H9 (cell line): ENCODE measurements at regions not wholly inside any gene's neighbourhood (a gene's known extent, or its start where the extent isn't known, plus 50 kb on each side); places are given as distances from the start of the nearest gene placed in this dataset.

Experiments
- DNase-seq: peaks from one replicate; pipeline ENCODE4 v3.0.0-alpha.2; 2017
- H2AFZ ChIP-seq: one replicate; pipeline ENCODE4 v1.6.1; 2013; ENCODE audit warnings: mild to moderate bottlenecking, low read length, control low read depth, moderate library complexity
- H2AK5ac ChIP-seq: 2 replicates; pipeline ENCODE4 v1.6.1; 2013; ENCODE audit warnings: low read length, control low read depth, mixed read lengths; ENCODE audit not compliant: insufficient read length
- H2BK120ac ChIP-seq: one replicate; pipeline ENCODE4 v1.6.1; 2013; ENCODE audit warnings: low read depth, mild to moderate bottlenecking, low read length, control low read depth, inconsistent platforms; ENCODE audit not compliant: poor library complexity, severe bottlenecking
- H2BK12ac ChIP-seq: 2 replicates; pipeline ENCODE4 v1.6.1; 2013; ENCODE audit warnings: low read length, control low read depth, mixed read lengths, low read depth; ENCODE audit not compliant: insufficient read length
- H2BK15ac ChIP-seq: 2 replicates; pipeline ENCODE4 v1.6.1; 2013; ENCODE audit warnings: low read depth, low read length, control low read depth
- H2BK20ac ChIP-seq: one replicate; pipeline ENCODE4 v1.6.1; 2013; ENCODE audit warnings: low read depth, mild to moderate bottlenecking, low read length, control low read depth, inconsistent platforms; ENCODE audit not compliant: poor library complexity, severe bottlenecking
- H2BK5ac ChIP-seq: 2 replicates; pipeline ENCODE4 v1.6.1; 2013; ENCODE audit warnings: low read length, control low read depth, mixed read lengths; ENCODE audit not compliant: insufficient read length
- H3K14ac ChIP-seq: 2 replicates; pipeline ENCODE4 v1.6.1; 2013; ENCODE audit warnings: low read length, control low read depth; ENCODE audit not compliant: insufficient read depth
- H3K18ac ChIP-seq: 2 replicates; pipeline ENCODE4 v1.6.1; 2013; ENCODE audit warnings: low read depth, mild to moderate bottlenecking, mixed read lengths, low read length, control low read depth; ENCODE audit not compliant: insufficient read length
- H3K23ac ChIP-seq: 2 replicates; pipeline ENCODE4 v1.6.1; 2013; ENCODE audit warnings: low read length, control low read depth, mixed read lengths, low read depth; ENCODE audit not compliant: insufficient read length
- H3K23me2 ChIP-seq: 2 replicates; pipeline ENCODE4 v1.6.1; 2013; ENCODE audit warnings: low read depth, mild to moderate bottlenecking, mixed read lengths, low read length, control low read depth; ENCODE audit not compliant: insufficient read length, poor library complexity, severe bottlenecking
- H3K27ac ChIP-seq: 2 replicates; pipeline ENCODE4 v1.5.1; 2013; ENCODE audit warnings: low read length, control low read depth, mixed read lengths, low read depth; ENCODE audit not compliant: insufficient read length
- H3K27me3 ChIP-seq: 2 replicates; pipeline ENCODE4 v1.6.1; 2013; ENCODE audit warnings: low read length, control low read depth, inconsistent platforms; ENCODE audit not compliant: insufficient read depth
- H3K4ac ChIP-seq: 2 replicates; pipeline ENCODE4 v1.6.1; 2013; ENCODE audit warnings: low read depth, mild to moderate bottlenecking, control low read depth, inconsistent platforms, low read length, moderate library complexity
- H3K4me1 ChIP-seq: 2 replicates; pipeline ENCODE4 v1.6.1; 2013; ENCODE audit warnings: low read length, control low read depth, inconsistent platforms; ENCODE audit not compliant: insufficient read depth
- H3K4me2 ChIP-seq: 2 replicates; pipeline ENCODE4 v1.6.1; 2013; ENCODE audit warnings: low read length, control low read depth, mixed read lengths; ENCODE audit not compliant: insufficient read length, insufficient read depth
- H3K56ac ChIP-seq: 2 replicates; pipeline ENCODE4 v1.6.1; 2013; ENCODE audit warnings: low read depth, mild to moderate bottlenecking, mixed read lengths, low read length, control low read depth; ENCODE audit not compliant: insufficient read length
- H3K79me1 ChIP-seq: 2 replicates; pipeline ENCODE4 v1.6.1; 2013; ENCODE audit warnings: low read depth, mild to moderate bottlenecking, moderate library complexity, low read length, control low read depth, inconsistent platforms; ENCODE audit not compliant: insufficient read depth, poor library complexity, severe bottlenecking
- H3K79me2 ChIP-seq: 2 replicates; pipeline ENCODE4 v1.6.1; 2013; ENCODE audit warnings: low read length, control low read depth, inconsistent platforms; ENCODE audit not compliant: insufficient read depth
- H3K9ac ChIP-seq: 2 replicates; pipeline ENCODE4 v1.6.1; 2013; ENCODE audit warnings: low read length, control low read depth, mixed read lengths; ENCODE audit not compliant: insufficient read length; ENCODE audit errors: extremely low read depth
- H3K9me3 ChIP-seq: one replicate; pipeline ENCODE4 v1.6.1; 2013; ENCODE audit warnings: low read depth, low read length, inconsistent platforms; ENCODE audit not compliant: control insufficient read depth
- H3T11ph ChIP-seq: one replicate; pipeline ENCODE4 v1.6.1; 2013; ENCODE audit warnings: mild to moderate bottlenecking, low read length, control low read depth, inconsistent platforms
- H4K20me1 ChIP-seq: one replicate; pipeline ENCODE4 v1.6.1; 2013; ENCODE audit not compliant: control insufficient read depth, insufficient read length, insufficient read depth
- H4K5ac ChIP-seq: 2 replicates; pipeline ENCODE4 v1.6.1; 2013; ENCODE audit warnings: low read depth, mild to moderate bottlenecking, mixed read lengths, low read length, control low read depth; ENCODE audit not compliant: insufficient read length
- H4K8ac ChIP-seq: replicated peaks from 2 replicates; pipeline ENCODE4 v1.6.1; 2013; ENCODE audit warnings: low read length, control low read depth, mixed read lengths, low read depth; ENCODE audit not compliant: insufficient read length
- H4K91ac ChIP-seq: 2 replicates; pipeline ENCODE4 v1.6.1; 2013; ENCODE audit warnings: low read depth, mild to moderate bottlenecking, moderate library complexity, mixed read lengths, low read length, control low read depth; ENCODE audit not compliant: insufficient read length
- H3K27ac Mint-ChIP-seq, 3 experiments: 2 replicates in 2 of 3; 3 replicates in 1 of 3; pipeline ENCODE4 v1.8.0; 2020 to 2021; ENCODE audit warnings: mixed read lengths in 3 of 3, mild to moderate bottlenecking in 1 of 3, moderate library complexity in 1 of 3
- H3K27me3 Mint-ChIP-seq: 2 replicates; pipeline ENCODE4 v1.8.0; 2021; ENCODE audit warnings: low read depth, mild to moderate bottlenecking, moderate library complexity, mixed read lengths
- H3K36me3 Mint-ChIP-seq, 3 experiments: 2 replicates in 2 of 3; 3 replicates in 1 of 3; pipeline ENCODE4 v1.8.0; 2020 to 2021; ENCODE audit warnings: low read depth in 3 of 3, mixed read lengths in 3 of 3; ENCODE audit not compliant: insufficient read depth in 1 of 3
- H3K4me1 Mint-ChIP-seq, 2 experiments: 2 replicates each; pipeline ENCODE4 v1.8.0; 2020; ENCODE audit warnings: mixed read lengths in 2 of 2
- H3K4me3 Mint-ChIP-seq, 2 experiments: 2 replicates in 1 of 2; 3 replicates in 1 of 2; pipeline ENCODE4 v1.8.0; 2020 to 2021; ENCODE audit warnings: mild to moderate bottlenecking in 2 of 2, mixed read lengths in 2 of 2, moderate library complexity in 1 of 2
- H3K9me3 Mint-ChIP-seq, 2 experiments: 2 replicates in 1 of 2; 3 replicates in 1 of 2; pipeline ENCODE4 v1.8.0; 2020; ENCODE audit warnings: mild to moderate bottlenecking in 2 of 2, mixed read lengths in 2 of 2, moderate library complexity in 1 of 2
- CTCF ChIP-seq: fragments of 200-600 bp; sonication (generic); conservative IDR thresholded peaks from 3 replicates; pipeline ENCODE4 v1.8.0; 2021; ENCODE audit warnings: antibody characterized with exemption, mild to moderate bottlenecking
- WGBS: extraction: QIAGEN DNeasy Blood & Tissue Kit; methylation state at CpG from one replicate; pipeline ENCODE4 v1.1.7; 2013; ENCODE audit warnings: missing lambda C conversion rate, low lambda C conversion rate, mixed read lengths; ENCODE audit not compliant: insufficient read length; ENCODE audit errors: extremely low coverage; 5-methylcytosine and 5-hydroxymethylcytosine counted together

GRCh38 chr1:83625646-83626045 lies 373.3 kb downstream of the TTLL7 start:
- H3K4me3 Mint-ChIP-seq: no peak overlapping the region
- Histone ChIP-seq H4K5ac (no peak overlapping the region), H4K20me1 (no peaks in the 10 kb centered on the region), H2AK5ac (no peak overlapping the region), H3K79me2 (no peaks in the 10 kb centered on the region), H2BK20ac (no peak overlapping the region), H3K23me2 (no peaks in the 10 kb centered on the region), H3K4ac (no peak overlapping the region), H3K27ac (no peak overlapping the region), H3K23ac (no peak overlapping the region), H2BK15ac (no peak overlapping the region), H3K14ac (no peak overlapping the region), H3K56ac (no peak overlapping the region), H3K9ac (no peak overlapping the region), H2BK5ac (no peak overlapping the region), H3T11ph (no peak overlapping the region), H3K79me1 (no peaks in the 10 kb centered on the region), H2AFZ (no peak overlapping the region), H3K4me1 (no peaks in the 10 kb centered on the region), H3K18ac (no peak overlapping the region), H2BK120ac (no peak overlapping the region), H3K9me3 (no peaks in the 10 kb centered on the region), H2BK12ac (no peak overlapping the region), H4K91ac (no peak overlapping the region), H3K4me2 (no peak overlapping the region), H3K27me3 (no peaks in the 10 kb centered on the region), H4K8ac (no peak overlapping the region)
- peaks cover 12 to 13% of the 10 kb centered on the region in 2 experiments for H3K4me1 Mint-ChIP-seq
- H3K36me3 Mint-ChIP-seq: no peaks in the 10 kb centered on the region; a peak in 1 of 7 replicates
- TF ChIP-seq CTCF: no peak
- H3K27me3 Mint-ChIP-seq: no peaks in the 10 kb centered on the region
- no CpG with 5 or more reads among the region's 3 CpGs for WGBS
- DNase-seq: no peak
- H3K27ac Mint-ChIP-seq: no peak overlapping the region
- H3K9me3 Mint-ChIP-seq: no peaks in the 10 kb centered on the region
